HCT116 (cell line): ENCODE measurements at regions not wholly inside any gene's neighbourhood (a gene's known extent, or its start where the extent isn't known, plus 50 kb on each side); places are given as distances from the start of the nearest gene placed in this dataset.

Experiments used
- EZH2 ChIP-seq: fragments of 200-600 bp; sonication (generic); IDR thresholded peaks from 2 replicates; pipeline ENCODE4 v1.6.1; 2017; ENCODE audit warnings: antibody characterized with exemption, mixed run types
- EZH2phosphoT487 ChIP-seq: fragments of 200-600 bp; IDR thresholded peaks from 2 replicates; pipeline ENCODE4 v1.6.1; 2018; ENCODE audit warnings: antibody characterized with exemption, borderline replicate concordance
- POLR2A ChIP-seq: IDR thresholded peaks from 2 replicates; pipeline ENCODE4 v1.7.0; 2011; ENCODE audit warnings: borderline replicate concordance; ENCODE audit not compliant: insufficient read depth, insufficient read length; ENCODE audit errors: extremely low read depth
- POLR2AphosphoS5 ChIP-seq: IDR thresholded peaks from 2 replicates; pipeline ENCODE4 v1.6.1; 2011; ENCODE audit warnings: mild to moderate bottlenecking, low read depth, low read length, moderate library complexity
- SP1 ChIP-seq: IDR thresholded peaks from 2 replicates; pipeline ENCODE4 v1.6.1; 2012; ENCODE audit warnings: low read depth
- TF ChIP-seq, protein P1 (sequence below), 3 experiments: fragments of 200-600 bp in 1 of 3; sonication (generic) in 1 of 3; IDR thresholded peaks in 2 of 3; conservative IDR thresholded peaks in 1 of 3; 2 replicates each; pipeline ENCODE4 v1.5.1; 2012 to 2017; ENCODE audit warnings: low read depth in 2 of 3, low read length in 2 of 3, antibody characterized with exemption in 1 of 3, borderline replicate concordance in 1 of 3, control low read depth in 1 of 3, mild to moderate bottlenecking in 1 of 3, mixed read lengths in 1 of 3, mixed run types in 1 of 3, moderate library complexity in 1 of 3; ENCODE audit not compliant: insufficient read depth in 1 of 3
- TF ChIP-seq, protein P2 (sequence below): IDR thresholded peaks from 2 replicates; pipeline ENCODE4 v1.6.1; 2012

DNA sequence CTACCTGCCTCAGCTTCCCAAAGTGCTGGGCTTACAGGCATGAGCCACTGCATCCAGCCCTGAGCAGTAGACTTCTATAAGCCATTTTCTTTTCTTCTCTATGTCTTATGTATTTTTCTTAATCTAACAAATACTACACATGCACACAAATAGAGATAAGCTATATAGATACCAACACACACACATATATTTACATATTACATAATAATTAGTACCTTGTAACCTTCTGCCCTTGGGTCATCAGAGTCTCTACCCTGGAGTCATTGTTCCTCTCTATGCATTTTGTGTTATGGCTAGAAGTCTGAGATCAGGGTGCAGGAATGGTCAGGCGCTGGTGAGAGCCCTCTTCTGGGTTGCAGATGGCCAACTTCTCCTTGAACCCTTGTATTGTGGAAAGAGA, 154.0 kb upstream of the PTPRG start:
- no peak for TF ChIP-seq POLR2A
- TF ChIP-seq, protein P1, sequence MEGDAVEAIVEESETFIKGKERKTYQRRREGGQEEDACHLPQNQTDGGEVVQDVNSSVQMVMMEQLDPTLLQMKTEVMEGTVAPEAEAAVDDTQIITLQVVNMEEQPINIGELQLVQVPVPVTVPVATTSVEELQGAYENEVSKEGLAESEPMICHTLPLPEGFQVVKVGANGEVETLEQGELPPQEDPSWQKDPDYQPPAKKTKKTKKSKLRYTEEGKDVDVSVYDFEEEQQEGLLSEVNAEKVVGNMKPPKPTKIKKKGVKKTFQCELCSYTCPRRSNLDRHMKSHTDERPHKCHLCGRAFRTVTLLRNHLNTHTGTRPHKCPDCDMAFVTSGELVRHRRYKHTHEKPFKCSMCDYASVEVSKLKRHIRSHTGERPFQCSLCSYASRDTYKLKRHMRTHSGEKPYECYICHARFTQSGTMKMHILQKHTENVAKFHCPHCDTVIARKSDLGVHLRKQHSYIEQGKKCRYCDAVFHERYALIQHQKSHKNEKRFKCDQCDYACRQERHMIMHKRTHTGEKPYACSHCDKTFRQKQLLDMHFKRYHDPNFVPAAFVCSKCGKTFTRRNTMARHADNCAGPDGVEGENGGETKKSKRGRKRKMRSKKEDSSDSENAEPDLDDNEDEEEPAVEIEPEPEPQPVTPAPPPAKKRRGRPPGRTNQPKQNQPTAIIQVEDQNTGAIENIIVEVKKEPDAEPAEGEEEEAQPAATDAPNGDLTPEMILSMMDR (IDR thresholded peaks at IDR 0.05 in 2 of 3, conservative IDR thresholded peaks at IDR 0.05 in 1 of 3; ENCODE audit: borderline replicate concordance in 1 of 3, insufficient read depth in 1 of 3, low read depth in 2 of 3, low read length in 2 of 3): no peak
- TF ChIP-seq EZH2: no peak
- TF ChIP-seq, protein P2, sequence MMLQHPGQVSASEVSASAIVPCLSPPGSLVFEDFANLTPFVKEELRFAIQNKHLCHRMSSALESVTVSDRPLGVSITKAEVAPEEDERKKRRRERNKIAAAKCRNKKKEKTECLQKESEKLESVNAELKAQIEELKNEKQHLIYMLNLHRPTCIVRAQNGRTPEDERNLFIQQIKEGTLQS: no peak
- TF ChIP-seq EZH2phosphoT487: no peak
- no peak for TF ChIP-seq SP1
- TF ChIP-seq POLR2AphosphoS5: no peak
